K562 (cell line): ENCODE measurements at regions not wholly inside any gene's neighbourhood (a gene's known extent, or its start where the extent isn't known, plus 50 kb on each side); places are given as distances from the start of the nearest gene placed in this dataset.

Experiments used
- CEBPZ ChIP-seq: fragments of 150-350 bp; IDR thresholded peaks from 2 replicates; pipeline ENCODE4 v1.6.1; 2014; ENCODE audit warnings: low read depth, mild to moderate bottlenecking, low read length, borderline replicate concordance
- CREB3 ChIP-seq: fragments of 450-650 bp; conservative IDR thresholded peaks from 2 replicates; pipeline ENCODE4 v1.6.1; 2016; ENCODE audit warnings: missing genetic modification characterization, low read depth, mild to moderate bottlenecking, missing compliant biosample characterization, moderate library complexity
- CTCF ChIP-seq, 3 experiments: IDR thresholded peaks in 2 of 3; conservative IDR thresholded peaks in 1 of 3; 2 replicates each; pipeline ENCODE4 v1.5.1; 2011 to 2012; ENCODE audit warnings: low read length in 3 of 3, mild to moderate bottlenecking in 3 of 3, control low read depth in 2 of 3, improper control_type of control experiment in 1 of 3, inconsistent platforms in 1 of 3, low read depth in 1 of 3, mixed read lengths in 1 of 3, moderate library complexity in 1 of 3; ENCODE audit not compliant: insufficient read depth in 2 of 3
- HNRNPLL ChIP-seq: fragments of 200-400 bp; formaldehyde crosslinking; IDR thresholded peaks from 2 replicates; pipeline ENCODE4 v1.6.1; 2017; ENCODE audit warnings: low read length, low read depth, mild to moderate bottlenecking; ENCODE audit not compliant: poor library complexity, severe bottlenecking
- NFRKB ChIP-seq: fragments of 450-650 bp; IDR thresholded peaks from 2 replicates; pipeline ENCODE4 v1.6.1; 2016; ENCODE audit warnings: low read depth
- RAD21 ChIP-seq, 2 experiments: fragments of 250-450 bp in 1 of 2; fragments of 450-650 bp in 1 of 2; sonication (Bioruptor Pico) in 1 of 2; formaldehyde crosslinking in 1 of 2; IDR thresholded peaks in 1 of 2; conservative IDR thresholded peaks in 1 of 2; 2 replicates each; pipeline versions ENCODE4 v1.4.0 to v1.8.0; 2020 to 2022; ENCODE audit warnings: mild to moderate bottlenecking in 2 of 2, moderate library complexity in 1 of 2
- RBM34 ChIP-seq: fragments of 200-400 bp; formaldehyde crosslinking; IDR thresholded peaks from 2 replicates; pipeline ENCODE4 v1.6.1; 2018; ENCODE audit warnings: low read length, borderline replicate concordance; ENCODE audit not compliant: insufficient read depth
- STAT6 ChIP-seq: sonication (generic); formaldehyde crosslinking; IDR thresholded peaks from 2 replicates; pipeline ENCODE4 v1.8.1; 2023; ENCODE audit warnings: mild to moderate bottlenecking, missing genetic modification reagents
- TAF15 ChIP-seq: fragments of 200-400 bp; formaldehyde crosslinking; IDR thresholded peaks from 2 replicates; pipeline ENCODE4 v1.6.1; 2017; ENCODE audit warnings: mild to moderate bottlenecking, low read depth, low read length, moderate library complexity
- ZBED1 ChIP-seq: IDR thresholded peaks from 2 replicates; pipeline ENCODE4 v1.6.1; 2014
- ZBTB5 ChIP-seq: fragments of 450-650 bp; IDR thresholded peaks from 2 replicates; pipeline ENCODE4 v1.6.1; 2017; ENCODE audit warnings: antibody characterized with exemption
- ZNF507 ChIP-seq: conservative IDR thresholded peaks from 2 replicates; pipeline ENCODE4 v1.6.1; 2017; ENCODE audit warnings: missing genetic modification characterization, missing compliant biosample characterization

GRCh38 chr1:102178480-102178879, 181.8 kb upstream of the OLFM3 start:
- TF ChIP-seq RBM34 (no peak), CREB3 (tag) (no peak), CTCF (IDR thresholded peaks at IDR 0.05 in 2 of 3, conservative IDR thresholded peaks at IDR 0.05 in 1 of 3; ENCODE audit: insufficient read depth in 2 of 3, low read depth in 1 of 3, low read length in 3 of 3) (no peak), ZBTB5 (no peak), HNRNPLL (no peak), STAT6 (CRISPR knock-in tag) (no peak), NFRKB (no peak), ZBED1 (no peak), ZNF507 (tag) (no peak), RAD21 (CRISPR knock-in tag; conservative IDR thresholded peaks at IDR 0.05 in 1 of 2, IDR thresholded peaks at IDR 0.05 in 1 of 2) (no peak), TAF15 (no peak), CEBPZ (no peak)
